Stimulated activated CD4-positive, alpha-beta T cell treated with anti-CD3 and anti-CD28 coated beads, Interleukin-1b, Interleukin-23, amount 100 ng/mL, for 24 hours (primary cell): ENCODE measurements at regions not wholly inside any gene's neighbourhood (a gene's known extent, or its start where the extent isn't known, plus 50 kb on each side); places are given as distances from the start of the nearest gene placed in this dataset.
A peak's percentile ranks its signal among the peaks of the same experiment; 100 is the strongest.

ENCODE experiments used
- DNase-seq, 4 experiments: peaks; one replicate each; pipeline ENCODE4 v3.0.0-alpha.2; 2020; ENCODE audit warnings: low read depth in 4 of 4, low spot score in 1 of 4

DNA sequence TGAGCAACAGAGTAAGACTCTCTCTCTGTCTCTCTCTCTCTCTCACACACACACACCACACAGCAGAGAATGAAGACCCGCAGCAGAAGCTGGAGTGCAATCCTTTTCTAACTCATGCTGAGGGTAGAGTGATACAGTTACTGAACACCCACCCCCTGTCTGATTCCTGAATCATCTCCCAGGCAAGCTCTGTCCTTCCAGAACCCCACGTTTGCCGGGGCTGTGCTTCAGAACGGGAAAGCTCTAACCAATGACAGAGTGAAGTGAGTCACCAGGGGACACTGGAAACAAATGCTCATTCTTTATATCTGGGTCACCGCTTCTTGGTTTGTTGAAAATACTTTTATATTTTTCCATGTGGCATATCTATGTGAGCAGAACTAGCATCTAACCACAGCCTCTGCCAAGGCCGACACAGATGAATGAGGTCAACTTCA, 553.7 kb upstream of the AMELY start:
- DNase-seq, result peak in 3 of 4 experiments; percentile 5 to 36 (median 10)

DNA sequence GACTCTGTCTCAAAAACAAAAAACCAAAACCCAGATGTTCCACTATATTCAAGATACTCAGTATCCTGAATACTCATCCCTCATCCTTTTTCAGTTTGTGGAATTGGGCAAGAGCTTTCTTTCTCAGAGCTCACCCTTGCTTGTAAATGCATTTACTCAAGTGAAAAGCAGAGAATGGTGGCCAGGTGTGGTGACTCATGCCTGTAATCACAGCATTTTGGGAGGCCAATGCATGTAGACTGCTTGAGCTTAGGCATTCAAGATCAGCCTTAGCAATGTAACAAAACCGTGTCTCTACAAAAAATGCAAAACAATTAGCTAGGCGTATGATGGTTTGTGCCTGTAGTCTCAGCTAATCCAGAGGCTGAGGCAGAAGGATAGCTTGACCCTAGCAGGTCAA, 553.2 kb upstream of the AMELY start:
- DNase-seq, result no peak

DNA sequence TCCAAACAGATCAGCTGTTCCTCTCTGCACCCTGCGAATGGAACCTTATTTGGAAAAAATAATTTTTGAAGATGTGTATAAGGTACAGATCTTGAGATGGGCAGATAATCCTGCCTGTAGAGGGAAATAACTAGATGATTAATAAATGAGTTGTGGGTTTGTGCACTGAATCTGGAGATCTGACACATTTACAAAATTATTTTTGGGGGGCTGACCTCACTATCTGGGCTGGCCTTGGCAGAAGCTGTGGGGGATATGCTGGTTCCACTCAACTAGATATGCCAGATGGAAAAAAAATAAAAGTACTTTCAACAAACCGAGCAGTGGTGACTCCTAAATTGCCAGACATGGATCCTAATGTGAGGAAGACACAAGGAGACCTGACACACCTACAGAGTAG, 552.2 kb upstream of the AMELY start:
- no peak for DNase-seq

DNA sequence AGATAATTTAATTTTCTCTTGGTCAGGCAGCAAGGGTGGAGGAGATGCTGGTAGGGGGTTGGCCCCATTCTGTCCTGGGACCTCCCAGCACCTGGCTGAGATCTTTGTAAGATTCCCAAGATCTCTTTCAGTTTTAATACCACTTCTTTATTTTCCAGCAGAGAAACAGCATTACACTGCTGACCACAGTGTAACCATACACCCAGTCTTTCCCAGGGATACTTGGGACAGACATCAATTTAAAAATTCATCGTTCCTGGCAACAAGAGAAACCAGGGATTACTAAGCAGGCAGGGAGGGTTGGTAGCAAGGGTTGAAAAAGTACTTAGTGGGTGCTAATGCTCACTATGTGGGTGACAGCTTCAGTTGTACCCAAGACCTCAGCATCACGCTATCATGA, 551.6 kb upstream of the AMELY start:
- no peak for DNase-seq

DNA sequence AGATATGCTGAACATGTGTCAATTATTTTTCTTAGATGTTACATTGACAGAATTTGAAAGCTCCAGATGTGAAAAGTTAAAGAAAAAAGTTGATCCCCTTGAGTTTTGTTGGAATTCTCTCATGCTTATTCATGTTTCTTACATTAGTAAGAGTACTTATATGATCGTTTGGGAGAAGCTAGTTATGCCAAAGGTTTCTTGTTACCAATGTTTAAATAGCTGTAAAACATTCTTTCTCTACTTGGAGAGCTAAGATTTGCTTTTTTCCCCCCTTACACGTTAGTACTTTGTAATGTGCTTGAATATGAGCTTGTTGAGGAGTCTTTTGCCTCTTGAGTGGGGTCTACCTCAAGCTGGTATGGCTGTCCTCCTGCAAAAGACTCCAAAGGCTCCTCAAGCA, 551.1 kb upstream of the AMELY start:
- DNase-seq, result no peak

DNA sequence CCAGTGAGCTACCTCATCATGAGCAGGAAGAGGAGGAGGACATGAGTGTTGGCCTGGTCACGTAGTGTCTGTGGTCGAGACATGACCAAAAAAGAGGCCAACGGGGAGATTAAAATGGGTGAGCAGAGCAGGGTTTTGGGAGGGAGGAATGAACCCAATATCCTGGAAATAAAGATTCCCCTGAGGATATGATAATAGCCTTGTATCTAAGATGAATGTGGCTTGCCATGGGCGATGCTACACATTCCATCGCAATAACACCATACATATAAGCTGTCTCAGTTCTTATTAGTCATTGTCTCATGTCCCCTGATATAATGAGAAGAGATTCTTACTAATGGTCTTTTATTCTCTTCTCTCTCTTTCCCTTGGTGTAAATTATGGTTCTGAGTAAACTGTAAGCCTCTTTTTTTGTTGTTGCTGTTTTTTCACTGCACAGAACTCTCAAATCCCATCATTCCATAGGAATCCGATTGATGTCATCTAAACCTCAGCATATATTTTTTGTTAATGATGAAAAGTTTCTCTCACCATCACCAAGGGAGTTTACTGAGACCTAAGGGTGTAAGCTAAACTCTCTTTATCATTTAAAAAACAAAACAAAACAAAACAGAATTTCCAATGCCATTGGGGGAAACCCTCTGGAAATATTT, 550.4 kb upstream of the AMELY start:
- no peak for DNase-seq

DNA sequence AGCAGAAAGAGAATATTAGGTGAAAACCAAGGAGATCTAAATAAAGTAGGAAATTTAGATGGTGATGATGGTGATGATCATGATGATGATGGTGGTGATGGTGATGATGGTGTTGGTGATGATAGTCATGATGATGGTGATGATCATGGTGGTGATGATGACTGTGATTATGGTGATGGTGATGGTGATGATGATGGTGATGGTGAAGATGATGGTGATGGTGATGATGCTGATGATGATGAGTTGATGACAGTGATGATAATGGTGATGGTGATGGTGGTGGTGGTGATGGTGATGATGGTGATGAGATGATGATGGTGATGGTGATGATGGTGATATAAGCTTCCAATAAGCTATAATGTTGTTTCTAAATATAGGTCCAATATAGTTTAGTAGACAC, 548.2 kb upstream of the AMELY start:
- DNase-seq, result no peak

DNA sequence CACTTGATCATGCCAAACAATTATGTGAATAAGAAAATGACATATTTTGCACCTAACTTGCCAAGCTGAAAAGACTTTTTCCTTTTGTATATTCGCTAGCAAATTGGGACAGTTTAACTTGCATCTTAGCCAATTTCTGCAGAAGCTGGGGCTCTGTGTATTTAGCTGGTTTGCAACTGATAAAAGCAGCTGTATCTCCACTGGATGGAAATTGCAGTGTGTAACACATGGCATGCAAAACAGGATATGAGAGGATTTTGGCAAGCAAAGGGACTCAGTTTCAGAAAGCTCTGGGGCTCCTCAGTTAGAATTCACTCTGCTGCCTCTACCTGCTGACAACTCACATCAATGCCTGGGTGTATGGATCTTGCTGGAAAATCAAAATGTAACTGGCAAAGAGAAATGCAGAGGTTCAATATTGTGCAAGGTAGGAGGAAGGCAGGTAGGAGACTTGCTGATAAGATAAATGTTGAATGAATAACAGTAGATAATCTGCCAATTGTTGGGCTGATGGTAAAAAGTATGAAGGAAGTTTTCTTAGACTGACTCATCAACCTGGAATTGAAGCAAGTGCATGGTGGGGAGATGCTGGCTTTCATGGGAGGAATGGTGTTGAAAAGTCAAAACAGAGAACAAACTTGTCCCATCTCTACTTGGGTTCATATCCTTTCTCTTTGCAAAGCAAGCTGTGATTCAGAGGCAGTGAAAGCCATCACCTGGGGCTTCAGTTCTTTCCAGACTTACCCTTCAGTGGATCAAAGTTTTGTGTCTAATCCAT, 546.9 kb upstream of the AMELY start:
- DNase-seq, result no peak

DNA sequence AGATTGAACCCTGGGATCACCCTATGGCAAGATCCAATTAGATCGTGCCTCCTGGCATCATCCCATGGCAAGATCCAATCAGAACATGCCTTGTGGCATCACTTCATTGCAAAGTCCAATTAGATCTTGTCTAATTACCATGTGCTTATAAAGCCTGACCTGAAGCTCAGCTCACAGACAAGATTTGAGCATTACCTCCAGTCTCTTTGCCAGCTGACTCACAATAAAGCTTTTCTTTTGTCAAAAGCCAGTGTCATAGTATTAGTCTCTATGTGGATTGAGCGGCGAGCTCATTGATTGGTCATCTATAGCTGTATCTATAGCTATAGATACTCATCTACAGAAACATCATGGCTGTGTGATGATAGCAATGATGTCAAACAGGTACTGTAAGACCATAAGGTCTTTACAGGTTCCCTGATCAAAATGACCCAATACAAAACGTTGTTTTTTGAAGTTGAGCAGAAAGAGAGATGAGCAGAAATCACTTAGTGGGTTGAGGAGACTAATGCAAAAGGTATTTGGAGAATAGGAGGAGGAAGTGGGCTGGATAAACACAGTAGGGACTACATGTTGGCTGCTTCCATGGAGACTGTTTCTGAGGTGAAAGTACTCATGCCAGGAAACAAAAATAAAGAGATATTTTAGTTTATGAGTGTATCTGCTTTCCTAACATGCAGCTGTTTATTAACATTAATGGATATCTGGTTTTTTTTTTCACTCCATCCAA, 545.9 kb upstream of the AMELY start:
- no peak for DNase-seq

DNA sequence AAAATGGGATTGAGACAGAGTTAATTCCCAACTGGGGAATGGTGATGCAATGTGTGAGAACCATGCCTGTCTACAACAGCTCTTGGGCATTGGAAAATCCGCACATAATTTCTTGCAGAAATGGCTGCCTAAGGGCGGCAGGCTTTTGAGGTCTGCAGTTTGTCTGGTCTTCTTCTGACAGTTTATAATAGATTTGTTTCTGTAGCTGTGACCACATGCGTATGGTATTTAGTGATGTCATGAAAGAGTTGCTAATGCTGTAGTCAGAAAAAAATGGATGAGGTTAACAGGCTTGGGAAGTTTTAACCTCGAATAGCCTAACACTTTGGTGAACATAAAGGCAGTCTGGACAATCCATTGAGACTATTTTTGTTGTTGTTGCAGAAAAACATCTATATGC, 544.1 kb upstream of the AMELY start:
- no peak for DNase-seq

DNA sequence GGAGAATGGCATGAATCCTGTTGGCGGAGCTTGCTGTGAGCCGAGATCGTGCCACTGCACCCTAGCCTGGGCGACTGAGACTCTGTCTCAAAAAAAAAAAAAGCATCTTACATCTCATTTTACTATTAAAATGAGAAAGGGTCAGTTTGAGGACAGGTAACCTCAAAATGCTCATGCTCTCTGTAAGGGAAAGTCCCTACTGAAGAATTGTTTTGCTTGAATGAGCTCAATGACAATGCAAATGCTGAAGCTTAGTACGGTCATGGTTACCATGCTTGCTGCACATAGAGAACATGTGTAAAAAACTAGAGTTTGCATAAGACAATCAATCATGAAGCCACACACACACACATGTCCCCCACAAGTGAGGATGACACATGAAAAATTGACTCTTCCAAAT, 541.8 kb upstream of the AMELY start:
- DNase-seq, result no peak

DNA sequence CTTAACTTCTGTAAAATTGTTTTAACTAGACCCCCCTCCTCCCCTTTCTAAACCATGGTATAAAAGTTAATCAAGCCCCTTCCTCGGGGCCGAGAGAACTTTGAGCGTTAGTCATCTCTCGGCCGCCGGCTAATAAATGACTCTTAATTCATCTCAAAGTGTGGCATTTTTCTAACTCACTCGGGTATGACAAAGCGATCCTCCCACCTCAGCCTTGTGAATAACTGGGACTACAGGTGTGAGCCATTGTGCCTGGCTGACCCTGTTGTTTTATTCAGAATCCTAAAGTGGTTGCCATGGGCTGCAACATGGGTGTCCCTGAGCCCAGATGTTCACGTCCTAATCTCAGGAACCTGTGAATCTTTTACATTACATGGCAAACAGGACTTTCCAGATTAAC, 540.7 kb upstream of the AMELY start:
- no peak for DNase-seq

DNA sequence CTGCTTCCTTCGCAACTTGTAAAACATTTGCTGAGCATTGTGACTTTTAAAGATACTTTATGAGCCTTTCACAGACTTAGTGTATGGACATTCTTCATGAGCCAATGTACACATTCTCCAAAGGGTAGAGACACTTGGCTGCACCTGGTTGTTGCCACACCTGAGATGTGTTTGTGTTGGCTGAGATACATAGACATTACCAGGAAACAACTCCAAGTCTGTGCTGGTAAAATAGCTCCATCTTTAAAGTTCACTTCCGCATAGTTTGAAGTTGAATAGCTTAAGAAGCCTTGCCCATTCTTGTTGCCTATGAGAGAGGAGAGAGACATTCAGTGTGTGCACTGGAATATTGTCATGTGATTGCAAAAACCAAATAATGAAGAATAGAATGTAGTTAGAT, 538.3 kb upstream of the AMELY start:
- DNase-seq, result no peak

DNA sequence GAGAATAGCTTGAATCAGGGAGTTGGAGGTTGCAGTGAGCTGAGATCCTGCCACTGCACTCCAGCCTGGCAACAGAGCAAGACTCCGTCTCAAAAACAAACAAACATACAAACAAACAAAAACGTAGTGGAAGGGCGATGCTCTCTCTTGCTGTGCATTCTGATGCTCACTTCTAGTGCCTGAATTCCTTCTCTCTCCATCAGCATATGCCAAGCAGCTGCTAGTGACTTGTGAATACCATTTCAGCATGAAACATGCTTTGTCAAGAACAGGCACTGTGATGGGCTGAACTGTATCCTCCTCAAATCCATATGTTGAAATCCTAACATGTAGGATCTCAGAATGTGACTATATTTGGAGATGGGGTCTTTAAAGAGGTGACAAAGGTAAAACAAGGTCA, 537.1 kb upstream of the AMELY start:
- no peak for DNase-seq

DNA sequence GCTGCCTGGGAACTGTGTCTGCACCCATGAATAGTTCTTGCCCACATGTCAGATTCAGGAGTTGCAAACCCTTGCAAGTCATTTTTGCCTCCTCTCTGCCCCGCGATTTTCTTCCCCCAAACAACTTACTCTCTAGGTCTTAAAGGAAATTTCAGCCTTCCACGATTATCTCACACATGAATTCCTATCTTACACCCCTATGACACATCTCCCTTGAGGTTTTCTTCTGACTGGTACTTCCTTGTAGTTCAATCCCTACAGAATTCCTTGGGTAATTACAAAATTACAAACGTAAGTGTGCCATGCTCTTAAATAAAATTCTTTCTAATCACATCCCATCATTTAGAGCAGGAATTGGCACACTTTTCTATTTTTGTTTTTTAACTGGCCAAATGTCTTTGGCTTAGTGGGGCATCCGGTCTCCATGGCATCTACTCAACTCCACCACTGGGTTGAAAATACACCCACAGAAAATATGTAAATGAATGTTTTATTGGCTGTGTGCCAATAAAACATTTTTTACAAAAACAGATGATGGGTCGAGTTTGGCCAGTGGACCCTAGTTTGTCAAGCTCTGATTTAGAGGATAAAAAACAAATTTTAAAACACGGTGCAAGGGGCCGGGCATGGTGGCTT, 536.4 kb upstream of the AMELY start:
- DNase-seq, result no peak

DNA sequence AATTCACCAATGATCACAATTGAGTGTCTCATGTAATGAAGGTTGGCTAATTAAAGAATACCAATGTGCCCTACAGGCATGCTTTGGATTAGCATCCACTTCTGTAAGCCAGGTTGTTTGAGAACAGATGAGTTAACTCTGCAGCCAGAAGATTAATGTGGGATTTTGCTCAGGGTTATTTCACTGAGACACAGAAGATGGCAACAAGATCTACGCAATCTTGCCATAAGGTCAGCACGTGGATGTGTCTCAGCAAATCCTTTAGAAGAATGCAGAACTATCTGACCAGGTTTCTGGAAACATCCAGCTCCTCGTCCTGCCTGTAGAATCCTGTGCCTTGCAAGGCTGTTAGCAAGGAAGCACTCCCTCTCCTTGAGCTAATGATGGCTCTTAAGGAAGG, 532.6 kb upstream of the AMELY start:
- DNase-seq, result no peak

DNA sequence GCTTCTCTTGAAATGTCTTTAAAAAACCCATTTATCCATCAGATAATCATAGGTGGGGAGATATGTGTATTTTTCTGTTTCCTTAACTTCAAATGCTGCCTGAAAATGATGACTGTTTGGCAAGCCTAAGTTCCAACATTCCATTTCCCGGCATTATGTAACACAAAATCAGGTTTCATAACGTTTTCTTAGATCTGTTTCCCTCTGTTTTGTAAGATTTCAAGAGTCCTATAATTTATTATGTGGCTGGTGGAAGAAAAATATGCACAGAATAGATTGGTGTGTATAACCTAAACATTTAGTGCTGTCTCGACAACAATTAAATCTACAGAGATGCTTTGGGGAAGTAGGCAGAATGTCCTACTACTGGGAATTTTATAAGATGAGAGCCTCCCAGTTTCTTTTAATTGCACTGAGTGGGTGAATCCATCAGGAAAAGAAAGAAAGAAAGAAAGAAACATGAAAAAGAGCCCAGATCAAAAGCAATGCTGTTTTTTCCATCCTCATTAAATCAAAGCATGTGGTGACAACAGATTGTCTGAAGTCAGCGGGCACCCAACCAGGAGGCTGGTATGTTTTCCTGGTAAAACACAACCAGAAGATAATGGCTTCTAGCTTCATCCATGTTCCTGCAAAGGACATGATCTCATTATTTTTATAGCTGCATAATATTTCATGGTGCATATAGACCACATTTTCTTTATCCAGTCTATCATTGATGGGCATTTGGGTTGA, 529.4 kb upstream of the AMELY start:
- no peak for DNase-seq

DNA sequence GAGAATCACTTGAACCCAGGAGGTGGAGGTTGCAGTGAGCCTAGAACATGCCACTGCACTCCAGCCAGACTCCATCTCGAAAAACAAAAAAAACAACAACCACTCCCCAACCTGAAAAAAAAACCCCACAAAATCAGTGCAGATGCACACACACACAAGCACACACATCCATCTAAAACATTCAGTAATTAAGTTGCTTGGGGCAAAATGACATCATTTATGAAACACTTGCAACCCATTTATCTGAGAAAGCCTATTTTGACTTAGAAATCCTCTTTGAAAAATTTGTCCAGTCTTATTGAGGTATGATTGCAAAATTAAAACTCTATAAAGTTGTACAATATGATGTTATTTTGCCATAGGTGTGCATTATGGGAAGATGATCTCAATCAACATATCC, 525.5 kb upstream of the AMELY start:
- no peak for DNase-seq

DNA sequence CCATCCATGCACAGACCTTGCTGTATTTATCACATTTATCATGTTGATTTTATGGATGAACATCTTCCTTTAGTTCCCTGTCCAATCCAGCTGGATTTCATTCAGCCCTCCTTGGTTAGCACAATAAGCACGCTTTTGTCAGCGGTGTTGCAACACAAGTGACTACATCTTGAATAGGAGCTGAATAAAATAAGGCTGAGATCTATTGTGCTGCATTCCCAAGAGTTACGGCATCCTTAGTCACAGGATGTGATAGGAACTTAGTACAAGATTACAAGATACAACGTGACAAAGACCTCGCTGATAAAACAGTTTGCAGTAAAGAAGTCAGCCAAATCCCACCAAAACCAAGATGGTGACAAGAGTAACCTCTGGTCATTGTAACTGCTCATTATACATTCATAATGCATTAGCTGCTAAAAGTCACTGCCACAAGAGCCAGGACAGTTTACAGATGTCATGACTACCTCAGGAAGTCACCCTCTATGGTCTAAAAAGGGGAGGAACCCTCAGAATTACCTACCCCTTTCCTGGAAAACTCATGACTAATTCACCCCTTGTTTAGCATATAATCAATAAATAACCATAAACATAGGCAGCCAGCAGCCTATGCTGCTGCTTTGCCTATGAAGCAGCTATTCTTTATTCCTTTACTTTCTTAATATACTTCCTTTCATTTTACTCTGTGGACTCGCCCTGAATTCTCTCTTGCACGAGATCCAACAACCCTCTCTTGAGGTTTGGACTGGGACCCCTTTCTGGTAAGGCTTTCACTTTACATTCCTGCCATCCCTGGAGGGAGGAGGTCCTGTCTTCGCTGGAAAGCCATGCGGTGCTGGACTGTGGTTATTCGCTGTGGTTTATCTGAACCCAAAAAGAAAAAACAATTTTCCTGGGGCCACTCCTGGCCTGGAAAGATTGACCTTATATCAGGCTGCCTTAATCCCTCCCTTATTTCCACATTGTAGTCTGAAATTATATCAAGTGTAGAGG, 522.6 kb upstream of the AMELY start:
- DNase-seq, result no peak

DNA sequence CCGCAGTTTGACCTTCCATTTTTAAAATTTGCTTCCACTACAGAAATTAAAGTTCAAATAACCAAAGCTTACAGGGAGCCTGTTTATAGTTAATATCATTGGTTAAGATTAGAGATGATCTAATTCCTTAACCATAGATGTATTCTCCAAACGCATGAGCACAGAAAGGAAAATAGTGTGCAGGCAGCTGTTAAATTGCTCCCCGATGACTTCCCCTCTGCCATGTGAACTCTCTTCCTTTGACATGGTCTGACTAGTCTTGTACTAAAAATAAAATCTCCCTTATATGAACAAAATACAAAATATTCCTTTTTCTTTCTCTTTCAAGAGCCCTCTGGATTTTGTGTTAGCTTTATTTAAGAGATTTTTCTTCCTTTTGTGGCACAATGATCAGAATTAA, 507.6 kb upstream of the AMELY start:
- no peak for DNase-seq
